GM12878 (cell line): ENCODE measurements at regions not wholly inside any gene's neighbourhood (a gene's known extent, or its start where the extent isn't known, plus 50 kb on each side); places are given as distances from the start of the nearest gene placed in this dataset.

Experiments used
- ATAC-seq: fragments of 200-7000 bp; cut with Tn5 transposase; 3 replicates; pipeline ENCODE4 v1.9.1; 2020; ENCODE audit warnings: mild to moderate bottlenecking, moderate library complexity
- BruUV-seq: library from RNA; stranded (reverse); fragments of 400-500 nt; replicated peaks from 2 replicates; lab custom pipeline; 2021; lab: Mats Ljungman, UMichigan
- CTCF ChIA-PET: fragments of 300-600 bp; sonication (Branson Sonifier 250); formaldehyde crosslinking; extraction: SDS; loops from one replicate; lab custom pipeline; 2021; ENCODE audit warnings: inconsistent platforms; lab: Yijun Ruan, JAX
- POLR2A ChIA-PET: fragments of 350-600 bp; formaldehyde crosslinking; extraction: SDS; loops from one replicate; lab custom pipeline; 2021; ENCODE audit warnings: inconsistent platforms; lab: Charles Lee
- RAD21 ChIA-PET: fragments of 300-600 bp; sonication (Branson Sonifier 250); formaldehyde crosslinking; loops from one replicate; lab custom pipeline; 2023; ENCODE audit warnings: antibody characterized with exemption; ENCODE audit not compliant: unreplicated experiment; lab: Charles Lee
- SMC1A ChIA-PET: fragments of 300-600 bp; sonication (Branson Sonifier 250); formaldehyde crosslinking; loops from one replicate; lab custom pipeline; 2023; ENCODE audit not compliant: unreplicated experiment, uncharacterized antibody; lab: Charles Lee
- DNase-seq: peaks from one replicate; pipeline ENCODE4 v3.0.0-alpha.2; 2011; ENCODE audit warnings: low read depth, low spot score
- FAIRE-seq: peaks from 3 replicates; lab custom pipeline; 2011; peaks lifted over from hg19 to GRCh38; lab: Jason Lieb, UNC
- H2AFZ ChIP-seq: 2 replicates; pipeline ENCODE4 v1.6.0; 2011; ENCODE audit warnings: low read depth, low read length, control low read depth; ENCODE audit not compliant: control insufficient read depth
- H3K27ac ChIP-seq: 2 replicates; pipeline ENCODE4 v1.5.1; 2011; ENCODE audit warnings: control low read depth; ENCODE audit not compliant: control insufficient read depth, insufficient read depth
- H3K27me3 ChIP-seq, 2 experiments: replicated peaks in 1 of 2; 2 replicates each; pipeline versions ENCODE4 v1.6.0 to v1.6.1; 2011; ENCODE audit warnings: low read length in 1 of 2; ENCODE audit not compliant: control insufficient read depth in 2 of 2, insufficient read depth in 2 of 2
- H3K36me3 ChIP-seq, 2 experiments: 2 replicates each; pipeline ENCODE4 v1.5.1; 2011; ENCODE audit warnings: low read length in 1 of 2; ENCODE audit not compliant: control insufficient read depth in 2 of 2, insufficient read depth in 2 of 2
- H3K4me1 ChIP-seq: 2 replicates; pipeline ENCODE4 v1.6.1; 2011; ENCODE audit warnings: mild to moderate bottlenecking, low read length, moderate library complexity, mixed read lengths; ENCODE audit not compliant: control insufficient read depth, insufficient read depth
- H3K4me2 ChIP-seq: 2 replicates; pipeline ENCODE4 v1.6.0; 2011; ENCODE audit warnings: control low read depth; ENCODE audit not compliant: control insufficient read depth, insufficient read depth
- H3K4me3 ChIP-seq: fragments of 200-600 bp; sonication (generic); 2 replicates; pipeline ENCODE4 v1.5.1; 2016
- H3K79me2 ChIP-seq: 2 replicates; pipeline ENCODE4 v1.6.0; 2011; ENCODE audit warnings: low read length; ENCODE audit not compliant: control insufficient read depth, insufficient read depth
- H3K9ac ChIP-seq: 2 replicates; pipeline ENCODE4 v1.8.0; 2011; ENCODE audit warnings: low read length, control low read depth, mixed read lengths; ENCODE audit not compliant: control insufficient read depth, insufficient read depth
- H3K9me3 ChIP-seq: replicated peaks from 3 replicates; pipeline ENCODE4 v1.5.1; 2011; ENCODE audit warnings: mild to moderate bottlenecking, low read length; ENCODE audit not compliant: control insufficient read depth, insufficient read depth
- H4K20me1 ChIP-seq: 2 replicates; pipeline ENCODE4 v1.6.0; 2011; ENCODE audit not compliant: control insufficient read depth, insufficient read depth
- BCL11A ChIP-seq: IDR thresholded peaks from 2 replicates; pipeline ENCODE4 v1.6.1; 2011; ENCODE audit warnings: low read depth, low read length
- BHLHE40 ChIP-seq, 2 experiments: fragments of 450-650 bp in 1 of 2; IDR thresholded peaks; 2 replicates each; pipeline ENCODE4 v1.6.1; 2011 to 2017; ENCODE audit warnings: low read depth in 2 of 2, borderline replicate concordance in 1 of 2, improper control_type of control experiment in 1 of 2, low read length in 1 of 2, mild to moderate bottlenecking in 1 of 2
- CREM ChIP-seq: IDR thresholded peaks from 2 replicates; pipeline ENCODE4 v1.6.1; 2014; ENCODE audit warnings: antibody characterized with exemption, low read depth
- DPF2 ChIP-seq: fragments of 450-650 bp; IDR thresholded peaks from 2 replicates; pipeline ENCODE4 v1.6.1; 2017; ENCODE audit warnings: mild to moderate bottlenecking
- EZH2 ChIP-seq: IDR thresholded peaks from 2 replicates; pipeline ENCODE4 v1.6.1; 2012; ENCODE audit warnings: low read depth, mild to moderate bottlenecking, control low read depth, inconsistent platforms, low read length, borderline replicate concordance; ENCODE audit not compliant: control insufficient read depth
- HDGF ChIP-seq: fragments of 450-650 bp; IDR thresholded peaks from 2 replicates; pipeline ENCODE4 v1.6.1; 2016; ENCODE audit warnings: antibody characterized with exemption
- HSF1 ChIP-seq: fragments of 150-350 bp; IDR thresholded peaks from 2 replicates; pipeline ENCODE4 v1.6.1; 2014; ENCODE audit warnings: mild to moderate bottlenecking, low read depth, low read length
- NR2C1 ChIP-seq: fragments of 450-650 bp; IDR thresholded peaks from 2 replicates; pipeline ENCODE4 v1.6.1; 2017; ENCODE audit warnings: antibody characterized with exemption, mild to moderate bottlenecking, moderate library complexity
- NR2F1 ChIP-seq: fragments of 450-650 bp; conservative IDR thresholded peaks from 2 replicates; pipeline ENCODE4 v1.6.1; 2017; ENCODE audit warnings: mild to moderate bottlenecking
- PBX3 ChIP-seq: IDR thresholded peaks from 2 replicates; pipeline ENCODE4 v1.6.1; 2011; ENCODE audit warnings: mild to moderate bottlenecking, low read depth, low read length, moderate library complexity; ENCODE audit not compliant: insufficient replicate concordance
- POLR2AphosphoS5 ChIP-seq: IDR thresholded peaks from 2 replicates; pipeline ENCODE4 v1.6.1; 2011; ENCODE audit warnings: mild to moderate bottlenecking, low read length, inconsistent platforms
- POU2F2 ChIP-seq: IDR thresholded peaks from 3 replicates; pipeline ENCODE4 v1.6.1; 2011; ENCODE audit warnings: low read depth, mild to moderate bottlenecking, low read length, borderline replicate concordance
- RAD51 ChIP-seq: fragments of 450-650 bp; IDR thresholded peaks from 2 replicates; pipeline ENCODE4 v1.6.1; 2016; ENCODE audit warnings: moderate library complexity, mild to moderate bottlenecking, inconsistent platforms
- RB1 ChIP-seq: fragments of 450-650 bp; formaldehyde crosslinking; IDR thresholded peaks from 2 replicates; pipeline ENCODE4 v1.6.1; 2017; ENCODE audit warnings: mild to moderate bottlenecking, borderline replicate concordance
- RELA ChIP-seq: fragments of 450-650 bp; IDR thresholded peaks from 2 replicates; pipeline ENCODE4 v1.8.0; 2014; ENCODE audit warnings: borderline replicate concordance; ENCODE audit not compliant: partially characterized antibody
- SMC3 ChIP-seq: IDR thresholded peaks from 2 replicates; pipeline ENCODE4 v1.6.1; 2011; ENCODE audit warnings: low read length, improper control_type of control experiment, borderline replicate concordance
- STAT3 ChIP-seq: IDR thresholded peaks from 2 replicates; pipeline ENCODE4 v1.6.1; 2011; ENCODE audit warnings: low read depth, low read length, improper control_type of control experiment
- SUZ12 ChIP-seq: fragments of 200-600 bp; sonication (generic); IDR thresholded peaks from one replicate; pipeline ENCODE4 v1.6.1; 2018; ENCODE audit warnings: antibody characterized with exemption, mild to moderate bottlenecking; ENCODE audit not compliant: unreplicated experiment
- TCF3 ChIP-seq: IDR thresholded peaks from 2 replicates; pipeline ENCODE4 v1.6.1; 2012; ENCODE audit warnings: low read depth, mild to moderate bottlenecking, low read length, borderline replicate concordance; ENCODE audit not compliant: insufficient read depth
- ZSCAN29 ChIP-seq: fragments of 450-650 bp; IDR thresholded peaks from 2 replicates; pipeline ENCODE4 v1.6.1; 2017; ENCODE audit warnings: mild to moderate bottlenecking, moderate library complexity
- WGBS: methylation state at CpG from one replicate; pipeline ENCODE4 v1.1.6; 2016; ENCODE audit warnings: low lambda C conversion rate; ENCODE audit not compliant: insufficient replicate concordance, insufficient coverage; ENCODE audit errors: missing lambda C conversion rate; 5-methylcytosine and 5-hydroxymethylcytosine counted together
- in situ Hi-C: fragments of 300-500 bp; cut with MboI; formaldehyde crosslinking; loops from 9 replicates; pipeline ENCODE4 v1.14.3; 2018; ENCODE audit warnings: mixed read lengths
- intact Hi-C: fragments of 100-400 bp; cut with micrococcal nuclease; formaldehyde crosslinking; loops from one replicate; pipeline ENCODE4 v1.14.2; 2022; ENCODE audit not compliant: unreplicated experiment

- no TSS peak for BruUV-seq
- SMC1A ChIA-PET, result no interaction called here
- H2AFZ ChIP-seq, result no peak overlapping the region
Observed at GRCh38 chr2:6759689-6760088, 106.0 kb downstream of the CMPK2 start.

More at GRCh38 chr2:6759689-6760088, 106.0 kb downstream of the CMPK2 start:
- Histone ChIP-seq H3K27me3 (peaks cover 0 to 3% of the 10 kb centered on the region in 2 experiments; a peak in 3 of 4 replicates), H3K79me2 (no peaks in the 10 kb centered on the region), H3K9me3 (no peaks in the 10 kb centered on the region), H3K36me3 (no peaks in the 10 kb centered on the region), H3K9ac (no peak overlapping the region), H3K4me1 (no peaks in the 10 kb centered on the region), H4K20me1 (no peaks in the 10 kb centered on the region)
- WGBS, result 24% methylated on average over 2 of the region's 2 CpGs
- RAD21 ChIA-PET, result no interaction called here
- FAIRE-seq, result no peak
- CTCF ChIA-PET, result no interaction called here
- in situ Hi-C loops (no loop called here), intact Hi-C loops (no loop called here)
- POLR2A ChIA-PET, result no interaction called here
- no peak for ATAC-seq
- no peak for DNase-seq
- no peak for TF ChIP-seq DPF2
- TF ChIP-seq RAD51, result no peak
- TF ChIP-seq NR2F1, result no peak
- no peak for TF ChIP-seq ZSCAN29
- no peak for TF ChIP-seq EZH2
- no peak for TF ChIP-seq POLR2AphosphoS5
- TF ChIP-seq BCL11A, result no peak
- no peak for TF ChIP-seq HDGF
- TF ChIP-seq PBX3, result no peak
- no peak for TF ChIP-seq SMC3
- TF ChIP-seq POU2F2, result no peak
- TF ChIP-seq NR2C1, result no peak
- TF ChIP-seq HSF1, result no peak
- TF ChIP-seq CREM, result no peak
- TF ChIP-seq SUZ12, result no peak
- no peak for TF ChIP-seq RB1
- no peak for TF ChIP-seq BHLHE40 (IDR thresholded peaks at IDR 0.05; ENCODE audit: borderline replicate concordance in 1 of 2, low read depth in 2 of 2, low read length in 1 of 2)
- no peak for TF ChIP-seq TCF3
- no peak for TF ChIP-seq STAT3
- no peak for TF ChIP-seq RELA
- TF ChIP-seq, all 136 proteins: peak for 0
- Histone ChIP-seq H3K4me2 (no peak overlapping the region), H3K4me3 (no peak overlapping the region), H3K27ac (no peak overlapping the region)
